ENCODE measurements at regions not wholly inside any gene's neighbourhood (a gene's known extent, or its start where the extent isn't known, plus 50 kb on each side); places are given as distances from the start of the nearest gene placed in this dataset.

DNA sequence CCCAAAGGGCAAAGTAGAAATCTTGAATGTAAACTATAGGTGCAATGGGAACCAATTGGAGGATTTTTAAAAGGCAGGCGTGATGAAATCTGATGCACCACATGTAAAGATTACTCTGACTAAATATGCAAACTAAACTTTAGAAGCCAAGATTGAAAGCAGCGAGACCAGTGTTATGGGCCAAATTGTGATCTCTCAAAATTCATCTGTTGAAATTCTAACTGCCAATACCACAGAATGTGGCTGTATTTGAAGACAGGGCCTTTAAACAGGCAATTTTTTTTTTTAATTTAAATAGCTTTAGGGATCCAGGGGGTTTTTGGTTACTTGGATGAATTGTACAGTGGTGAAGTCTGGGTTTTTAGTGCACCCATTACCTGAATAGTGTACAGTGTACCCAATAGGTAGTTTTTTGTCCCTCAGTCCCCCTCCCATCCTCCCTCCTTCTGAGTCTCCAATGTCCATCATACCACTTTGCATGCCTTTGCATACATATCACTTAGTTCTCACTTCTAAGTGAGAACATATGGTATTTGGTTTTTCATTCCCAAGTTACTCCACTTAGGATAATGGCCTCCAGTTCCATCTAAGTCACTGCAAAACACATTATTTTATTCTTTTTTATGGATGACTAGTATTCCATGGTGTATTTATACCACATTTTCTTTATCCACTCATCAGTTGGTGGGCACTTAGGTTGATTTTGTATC lies 69.7 kb downstream of the DRD1 start:
- TF ChIP-seq POLR2A (IDR thresholded peaks at IDR 0.05; ENCODE audit: low read depth, low read length): no peak
- TF ChIP-seq TAF1 (IDR thresholded peaks at IDR 0.05; ENCODE audit: borderline replicate concordance, low read depth, low read length): no peak
- TF ChIP-seq POLR2AphosphoS5 (IDR thresholded peaks at IDR 0.05; ENCODE audit: low read depth, low read length): no peak
